WTC11 (cell line): ENCODE measurements at regions not wholly inside any gene's neighbourhood (a gene's known extent, or its start where the extent isn't known, plus 50 kb on each side); places are given as distances from the start of the nearest gene placed in this dataset.
"Not testable (repeated sequence)": the region's sequence is repeated elsewhere in the genome, so short reads cannot be mapped to it uniquely, and the experiment has no call there.

Experiments used
- ATAC-seq: fragments of 200-7000 bp; cut with Tn5 transposase; 2 replicates; pipeline ENCODE4 v1.10.0; 2021; ENCODE audit warnings: mild to moderate bottlenecking, moderate library complexity
- CTCF ChIA-PET: fragments of 300-600 bp; sonication (Branson Sonifier 250); formaldehyde crosslinking; loops from one replicate; lab custom pipeline; 2021; ENCODE audit warnings: antibody characterized with exemption; lab: Charles Lee
- POLR2A ChIA-PET: fragments of 350-600 bp; sonication (Branson Sonifier 250); formaldehyde crosslinking; loops from one replicate; lab custom pipeline; 2021; ENCODE audit warnings: antibody characterized with exemption; lab: Charles Lee
- DNase-seq: peaks from one replicate; pipeline ENCODE4 v3.0.0; 2021; ENCODE audit warnings: low spot score
- H3K27ac Mint-ChIP-seq: 2 replicates; pipeline ENCODE4 v1.8.0; 2021; ENCODE audit warnings: mixed read lengths
- H3K27me3 Mint-ChIP-seq: 2 replicates; pipeline ENCODE4 v1.8.0; 2021; ENCODE audit warnings: low read depth, mild to moderate bottlenecking, moderate library complexity, mixed read lengths
- H3K36me3 Mint-ChIP-seq: 2 replicates; pipeline ENCODE4 v1.8.0; 2021; ENCODE audit warnings: mixed read lengths
- H3K4me1 Mint-ChIP-seq: 2 replicates; pipeline ENCODE4 v1.8.0; 2022; ENCODE audit warnings: mixed read lengths
- H3K4me3 Mint-ChIP-seq: 2 replicates; pipeline ENCODE4 v1.8.0; 2021; ENCODE audit warnings: mild to moderate bottlenecking, moderate library complexity, mixed read lengths
- H3K9me3 Mint-ChIP-seq: 2 replicates; pipeline ENCODE4 v1.8.0; 2021; ENCODE audit warnings: mixed read lengths
- ATF1 ChIP-seq: sonication (generic); formaldehyde crosslinking; IDR thresholded peaks from 2 replicates; pipeline ENCODE4 v1.8.1; 2023; ENCODE audit warnings: mild to moderate bottlenecking, moderate library complexity, missing genetic modification reagents
- ESRRA ChIP-seq: sonication (generic); formaldehyde crosslinking; IDR thresholded peaks from 2 replicates; pipeline ENCODE4 v1.8.1; 2022; ENCODE audit warnings: mild to moderate bottlenecking, missing genetic modification reagents, borderline replicate concordance
- IRF2 ChIP-seq: sonication (generic); formaldehyde crosslinking; IDR thresholded peaks from 2 replicates; pipeline ENCODE4 v1.8.0; 2022; ENCODE audit warnings: low read depth, missing genetic modification reagents, borderline replicate concordance
- MYBL2 ChIP-seq: sonication (generic); formaldehyde crosslinking; IDR thresholded peaks from 2 replicates; pipeline ENCODE4 v1.8.1; 2023; ENCODE audit warnings: mild to moderate bottlenecking, moderate library complexity, missing genetic modification reagents
- NFE2L1 ChIP-seq: sonication (generic); formaldehyde crosslinking; IDR thresholded peaks from 2 replicates; pipeline ENCODE4 v1.8.1; 2023; ENCODE audit warnings: missing genetic modification reagents
- NR1H2 ChIP-seq: sonication (generic); formaldehyde crosslinking; IDR thresholded peaks from 2 replicates; pipeline ENCODE4 v1.9.0; 2021; ENCODE audit warnings: mild to moderate bottlenecking, moderate library complexity, missing genetic modification reagents
- NR3C1 ChIP-seq: sonication (generic); formaldehyde crosslinking; conservative IDR thresholded peaks from 2 replicates; pipeline ENCODE4 v1.8.1; 2023; ENCODE audit warnings: low read depth, mild to moderate bottlenecking, missing genetic modification reagents
- SMAD4 ChIP-seq: sonication (generic); formaldehyde crosslinking; IDR thresholded peaks from 2 replicates; pipeline ENCODE4 v1.8.0; 2022; ENCODE audit warnings: mild to moderate bottlenecking, missing genetic modification reagents
- TEAD1 ChIP-seq: sonication (generic); formaldehyde crosslinking; IDR thresholded peaks from 2 replicates; pipeline ENCODE4 v1.8.0; 2022; ENCODE audit warnings: mild to moderate bottlenecking, missing genetic modification reagents
- ZMAT4 ChIP-seq: fragments of 250-450 bp; sonication (Bioruptor Pico); IDR thresholded peaks from 2 replicates; pipeline ENCODE4 v1.9.0; 2021; ENCODE audit warnings: mild to moderate bottlenecking
- ZNF232 ChIP-seq: sonication (generic); formaldehyde crosslinking; IDR thresholded peaks from 2 replicates; pipeline ENCODE4 v1.8.0; 2022; ENCODE audit warnings: mild to moderate bottlenecking, missing genetic modification reagents
- ZNF263 ChIP-seq: sonication (generic); formaldehyde crosslinking; IDR thresholded peaks from 2 replicates; pipeline ENCODE4 v1.8.1; 2022; ENCODE audit warnings: low read depth, mild to moderate bottlenecking, moderate library complexity, missing genetic modification reagents
- ZNF396 ChIP-seq: fragments of 250-450 bp; sonication (Bioruptor Pico); IDR thresholded peaks from 2 replicates; pipeline ENCODE4 v1.8.0; 2021; ENCODE audit warnings: mild to moderate bottlenecking, moderate library complexity, borderline replicate concordance
- ZNF423 ChIP-seq: fragments of 250-450 bp; sonication (Bioruptor Pico); IDR thresholded peaks from 2 replicates; pipeline ENCODE4 v2.1.2; 2022; ENCODE audit warnings: mild to moderate bottlenecking, moderate library complexity
- ZNF671 ChIP-seq: fragments of 250-450 bp; sonication (Bioruptor Pico); IDR thresholded peaks from 2 replicates; pipeline ENCODE4 v1.8.0; 2021; ENCODE audit warnings: mild to moderate bottlenecking
- TF ChIP-seq, protein P1 (sequence below): sonication (generic); formaldehyde crosslinking; IDR thresholded peaks from 2 replicates; pipeline ENCODE4 v1.8.0; 2023; ENCODE audit warnings: missing genetic modification reagents
- TF ChIP-seq, protein P2 (sequence below): fragments of 200-600 bp; IDR thresholded peaks from 2 replicates; pipeline ENCODE4 v1.8.0; 2022; ENCODE audit warnings: antibody characterized with exemption
- TF ChIP-seq, protein P3 (sequence below): sonication (generic); formaldehyde crosslinking; IDR thresholded peaks from 2 replicates; pipeline ENCODE4 v1.8.1; 2022; ENCODE audit warnings: mild to moderate bottlenecking, missing genetic modification reagents, moderate library complexity, borderline replicate concordance
- TF ChIP-seq, protein P4 (sequence below): sonication (generic); formaldehyde crosslinking; IDR thresholded peaks from 2 replicates; pipeline ENCODE4 v1.8.0; 2023; ENCODE audit warnings: mild to moderate bottlenecking, missing genetic modification reagents
- TF ChIP-seq, protein P5 (sequence below): fragments of 250-450 bp; sonication (Bioruptor Pico); IDR thresholded peaks from 2 replicates; pipeline ENCODE4 v2.1.2; 2022; ENCODE audit warnings: mild to moderate bottlenecking, moderate library complexity
- TF ChIP-seq, protein P6 (sequence below): sonication (generic); formaldehyde crosslinking; IDR thresholded peaks from 2 replicates; pipeline ENCODE4 v1.8.1; 2022; ENCODE audit warnings: missing genetic modification reagents, borderline replicate concordance

DNA sequence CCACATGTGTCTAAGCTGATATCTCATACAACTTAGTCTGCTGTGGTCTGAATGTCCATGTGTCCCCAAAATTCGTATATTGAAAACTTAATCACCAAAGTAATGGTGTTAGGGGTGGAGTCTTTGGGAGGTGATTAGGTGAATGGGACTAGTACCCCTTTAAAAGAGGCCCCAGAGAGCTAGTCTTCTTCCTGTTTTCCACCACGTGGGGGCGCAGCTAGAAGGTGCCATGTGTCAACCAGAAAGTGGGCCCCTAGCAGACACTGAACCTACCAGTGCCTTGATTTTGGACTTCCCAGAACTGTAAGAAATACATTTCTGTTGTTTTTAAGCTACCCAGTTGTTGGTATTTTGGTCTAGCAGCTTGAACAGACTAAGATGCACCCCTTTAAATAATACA, 86.6 kb downstream of the ASB1 start:
- ChIA-PET CTCF (interaction anchor here (0.6 to 3.3 kb wide), 31 partner anchors 9 to 274 kb away, joined by 3 to 33 read pairs (median 4); no protein-coding TSS in a partner anchor), POLR2A (no interaction called here)
- peaks cover 3% of the 10 kb centered on the region for H3K36me3 Mint-ChIP-seq
- H3K9me3 Mint-ChIP-seq, result peaks cover 21% of the 10 kb centered on the region
- no peak overlapping the region for H3K27ac Mint-ChIP-seq
- H3K4me3 Mint-ChIP-seq, result no peak overlapping the region
- no peaks in the 10 kb centered on the region for H3K27me3 Mint-ChIP-seq
- DNase-seq (peak; percentile 80), ATAC-seq (peak; percentile 55)
- peaks cover 22% of the 10 kb centered on the region for H3K4me1 Mint-ChIP-seq
- TF ChIP-seq, protein P1, sequence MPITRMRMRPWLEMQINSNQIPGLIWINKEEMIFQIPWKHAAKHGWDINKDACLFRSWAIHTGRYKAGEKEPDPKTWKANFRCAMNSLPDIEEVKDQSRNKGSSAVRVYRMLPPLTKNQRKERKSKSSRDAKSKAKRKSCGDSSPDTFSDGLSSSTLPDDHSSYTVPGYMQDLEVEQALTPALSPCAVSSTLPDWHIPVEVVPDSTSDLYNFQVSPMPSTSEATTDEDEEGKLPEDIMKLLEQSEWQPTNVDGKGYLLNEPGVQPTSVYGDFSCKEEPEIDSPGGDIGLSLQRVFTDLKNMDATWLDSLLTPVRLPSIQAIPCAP (CRISPR knock-in tag), result no peak
- TF ChIP-seq ZNF263 (CRISPR knock-in tag) (no peak), ATF1 (no peak), ZNF396 (CRISPR knock-in tag) (no peak), IRF2 (CRISPR knock-in tag) (no peak), ZNF671 (no peak), NFE2L1 (no peak)
- TF ChIP-seq, protein P2, sequence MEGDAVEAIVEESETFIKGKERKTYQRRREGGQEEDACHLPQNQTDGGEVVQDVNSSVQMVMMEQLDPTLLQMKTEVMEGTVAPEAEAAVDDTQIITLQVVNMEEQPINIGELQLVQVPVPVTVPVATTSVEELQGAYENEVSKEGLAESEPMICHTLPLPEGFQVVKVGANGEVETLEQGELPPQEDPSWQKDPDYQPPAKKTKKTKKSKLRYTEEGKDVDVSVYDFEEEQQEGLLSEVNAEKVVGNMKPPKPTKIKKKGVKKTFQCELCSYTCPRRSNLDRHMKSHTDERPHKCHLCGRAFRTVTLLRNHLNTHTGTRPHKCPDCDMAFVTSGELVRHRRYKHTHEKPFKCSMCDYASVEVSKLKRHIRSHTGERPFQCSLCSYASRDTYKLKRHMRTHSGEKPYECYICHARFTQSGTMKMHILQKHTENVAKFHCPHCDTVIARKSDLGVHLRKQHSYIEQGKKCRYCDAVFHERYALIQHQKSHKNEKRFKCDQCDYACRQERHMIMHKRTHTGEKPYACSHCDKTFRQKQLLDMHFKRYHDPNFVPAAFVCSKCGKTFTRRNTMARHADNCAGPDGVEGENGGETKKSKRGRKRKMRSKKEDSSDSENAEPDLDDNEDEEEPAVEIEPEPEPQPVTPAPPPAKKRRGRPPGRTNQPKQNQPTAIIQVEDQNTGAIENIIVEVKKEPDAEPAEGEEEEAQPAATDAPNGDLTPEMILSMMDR, result peak; percentile 74

GRCh38 chr2:238514024-238514423, 87.3 kb downstream of the ASB1 start:
- DNase-seq, H3K27ac Mint-ChIP-seq, H3K27me3 Mint-ChIP-seq, H3K36me3 Mint-ChIP-seq, ATAC-seq, POLR2A ChIA-PET, H3K4me3 Mint-ChIP-seq: not testable (repeated sequence)
- H3K9me3 Mint-ChIP-seq, result peaks cover 21% of the 10 kb centered on the region
- CTCF ChIA-PET, result interaction anchor here (0.9 to 3.3 kb wide), 19 partner anchors 10 to 274 kb away, joined by 4 to 33 read pairs (median 5); no protein-coding TSS in a partner anchor
- peaks cover 17% of the 10 kb centered on the region for H3K4me1 Mint-ChIP-seq

- Mint-ChIP-seq H3K27me3 (no peaks in the 10 kb centered on the region), H3K36me3 (peaks cover 3% of the 10 kb centered on the region), H3K4me3 (no peak overlapping the region), H3K27ac (no peak overlapping the region), H3K4me1 (peaks cover 4% of the 10 kb centered on the region), H3K9me3 (peaks cover 21% of the 10 kb centered on the region)
- ChIA-PET POLR2A (no interaction called here), CTCF (interaction anchor here (1.0 to 1.7 kb wide), 3 partner anchors 103 to 270 kb away, joined by 3 to 6 read pairs (median 4); no protein-coding TSS in a partner anchor)
- no peak for ATAC-seq
- no peak for DNase-seq
- TF ChIP-seq NR1H2 (CRISPR knock-in tag), result no peak
- TF ChIP-seq NFE2L1, result no peak
- no peak for TF ChIP-seq TEAD1 (CRISPR knock-in tag)
- TF ChIP-seq, protein P3, sequence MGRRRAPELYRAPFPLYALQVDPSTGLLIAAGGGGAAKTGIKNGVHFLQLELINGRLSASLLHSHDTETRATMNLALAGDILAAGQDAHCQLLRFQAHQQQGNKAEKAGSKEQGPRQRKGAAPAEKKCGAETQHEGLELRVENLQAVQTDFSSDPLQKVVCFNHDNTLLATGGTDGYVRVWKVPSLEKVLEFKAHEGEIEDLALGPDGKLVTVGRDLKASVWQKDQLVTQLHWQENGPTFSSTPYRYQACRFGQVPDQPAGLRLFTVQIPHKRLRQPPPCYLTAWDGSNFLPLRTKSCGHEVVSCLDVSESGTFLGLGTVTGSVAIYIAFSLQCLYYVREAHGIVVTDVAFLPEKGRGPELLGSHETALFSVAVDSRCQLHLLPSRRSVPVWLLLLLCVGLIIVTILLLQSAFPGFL (CRISPR knock-in tag), result no peak
- TF ChIP-seq ZNF232 (CRISPR knock-in tag), result no peak
- TF ChIP-seq ZNF396 (CRISPR knock-in tag), result no peak
- no peak for TF ChIP-seq ZNF423 (CRISPR knock-in tag)
- TF ChIP-seq, protein P4, sequence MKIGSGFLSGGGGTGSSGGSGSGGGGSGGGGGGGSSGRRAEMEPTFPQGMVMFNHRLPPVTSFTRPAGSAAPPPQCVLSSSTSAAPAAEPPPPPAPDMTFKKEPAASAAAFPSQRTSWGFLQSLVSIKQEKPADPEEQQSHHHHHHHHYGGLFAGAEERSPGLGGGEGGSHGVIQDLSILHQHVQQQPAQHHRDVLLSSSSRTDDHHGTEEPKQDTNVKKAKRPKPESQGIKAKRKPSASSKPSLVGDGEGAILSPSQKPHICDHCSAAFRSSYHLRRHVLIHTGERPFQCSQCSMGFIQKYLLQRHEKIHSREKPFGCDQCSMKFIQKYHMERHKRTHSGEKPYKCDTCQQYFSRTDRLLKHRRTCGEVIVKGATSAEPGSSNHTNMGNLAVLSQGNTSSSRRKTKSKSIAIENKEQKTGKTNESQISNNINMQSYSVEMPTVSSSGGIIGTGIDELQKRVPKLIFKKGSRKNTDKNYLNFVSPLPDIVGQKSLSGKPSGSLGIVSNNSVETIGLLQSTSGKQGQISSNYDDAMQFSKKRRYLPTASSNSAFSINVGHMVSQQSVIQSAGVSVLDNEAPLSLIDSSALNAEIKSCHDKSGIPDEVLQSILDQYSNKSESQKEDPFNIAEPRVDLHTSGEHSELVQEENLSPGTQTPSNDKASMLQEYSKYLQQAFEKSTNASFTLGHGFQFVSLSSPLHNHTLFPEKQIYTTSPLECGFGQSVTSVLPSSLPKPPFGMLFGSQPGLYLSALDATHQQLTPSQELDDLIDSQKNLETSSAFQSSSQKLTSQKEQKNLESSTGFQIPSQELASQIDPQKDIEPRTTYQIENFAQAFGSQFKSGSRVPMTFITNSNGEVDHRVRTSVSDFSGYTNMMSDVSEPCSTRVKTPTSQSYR (CRISPR knock-in tag), result no peak
- no peak for TF ChIP-seq ESRRA (CRISPR knock-in tag)
- TF ChIP-seq, protein P5, sequence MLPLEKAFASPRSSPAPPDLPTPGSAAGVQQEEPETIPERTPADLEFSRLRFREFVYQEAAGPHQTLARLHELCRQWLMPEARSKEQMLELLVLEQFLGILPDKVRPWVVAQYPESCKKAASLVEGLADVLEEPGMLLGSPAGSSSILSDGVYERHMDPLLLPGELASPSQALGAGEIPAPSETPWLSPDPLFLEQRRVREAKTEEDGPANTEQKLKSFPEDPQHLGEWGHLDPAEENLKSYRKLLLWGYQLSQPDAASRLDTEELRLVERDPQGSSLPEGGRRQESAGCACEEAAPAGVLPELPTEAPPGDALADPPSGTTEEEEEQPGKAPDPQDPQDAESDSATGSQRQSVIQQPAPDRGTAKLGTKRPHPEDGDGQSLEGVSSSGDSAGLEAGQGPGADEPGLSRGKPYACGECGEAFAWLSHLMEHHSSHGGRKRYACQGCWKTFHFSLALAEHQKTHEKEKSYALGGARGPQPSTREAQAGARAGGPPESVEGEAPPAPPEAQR (CRISPR knock-in tag), result no peak
- TF ChIP-seq SMAD4, result no peak
- no peak for TF ChIP-seq ZMAT4 (CRISPR knock-in tag)
- TF ChIP-seq, protein P6, sequence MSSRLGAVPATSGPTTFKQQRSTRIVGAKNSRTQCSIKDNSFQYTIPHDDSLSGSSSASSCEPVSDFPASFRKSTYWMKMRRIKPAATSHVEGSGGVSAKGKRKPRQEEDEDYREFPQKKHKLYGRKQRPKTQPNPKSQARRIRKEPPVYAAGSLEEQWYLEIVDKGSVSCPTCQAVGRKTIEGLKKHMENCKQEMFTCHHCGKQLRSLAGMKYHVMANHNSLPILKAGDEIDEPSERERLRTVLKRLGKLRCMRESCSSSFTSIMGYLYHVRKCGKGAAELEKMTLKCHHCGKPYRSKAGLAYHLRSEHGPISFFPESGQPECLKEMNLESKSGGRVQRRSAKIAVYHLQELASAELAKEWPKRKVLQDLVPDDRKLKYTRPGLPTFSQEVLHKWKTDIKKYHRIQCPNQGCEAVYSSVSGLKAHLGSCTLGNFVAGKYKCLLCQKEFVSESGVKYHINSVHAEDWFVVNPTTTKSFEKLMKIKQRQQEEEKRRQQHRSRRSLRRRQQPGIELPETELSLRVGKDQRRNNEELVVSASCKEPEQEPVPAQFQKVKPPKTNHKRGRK (CRISPR knock-in tag), result no peak
- TF ChIP-seq MYBL2 (CRISPR knock-in tag), result no peak
- TF ChIP-seq, protein P1 (CRISPR knock-in tag), result no peak
- no peak for TF ChIP-seq NR3C1 (CRISPR knock-in tag)
Measured at GRCh38 chr2:238515377-238515776, 88.7 kb downstream of the ASB1 start.
